NCI-H345 treated with DMSO at 0.1 percent for 48 hours (cell line): ENCODE measurements at regions not wholly inside any gene's neighbourhood (a gene's known extent, or its start where the extent isn't known, plus 50 kb on each side); places are given as distances from the start of the nearest gene placed in this dataset.

Experiments used
- DNase-seq: peaks from one replicate; lab custom pipeline; 2025; ENCODE audit not compliant: unreplicated experiment; lab: John Stamatoyannopoulos, UW

- no peak for DNase-seq
Observed at GRCh38 chr16:86450691-86451090, 59.6 kb upstream of the FOXF1 start.

- no peak for DNase-seq
Observed at GRCh38 chr16:86452451-86452850, 57.9 kb upstream of the FOXF1 start.

- DNase-seq: no peak
Observed at GRCh38 chr16:86455116-86455515, 55.2 kb upstream of the FOXF1 start.

- no peak for DNase-seq
Observed at GRCh38 chr16:86455640-86456039, 54.7 kb upstream of the FOXF1 start.

- DNase-seq: no peak
Observed at GRCh38 chr16:86457501-86458148, 52.7 kb upstream of the FOXF1 start.

GRCh38 chr16:86458149-86458777, 52.1 kb upstream of the FOXF1 start:
- DNase-seq: no peak

GRCh38 chr16:86459266-86459665, 51.1 kb upstream of the FOXF1 start:
- no peak for DNase-seq
